NCI-H1092 treated with DMSO at 0.1 percent for 48 hours (cell line): ENCODE measurements at regions not wholly inside any gene's neighbourhood (a gene's known extent, or its start where the extent isn't known, plus 50 kb on each side); places are given as distances from the start of the nearest gene placed in this dataset.

ENCODE experiments used
- DNase-seq: peaks from one replicate; lab custom pipeline; 2025; lab: John Stamatoyannopoulos, UW

- no peak for DNase-seq
Measured at GRCh38 chr3:124407260-124407659, 323.0 kb upstream of the UMPS start.

- no peak for DNase-seq
Measured at GRCh38 chr3:124409650-124410275, 320.5 kb upstream of the UMPS start.

- DNase-seq, result no peak
Measured at GRCh38 chr3:124410471-124410870, 319.8 kb upstream of the UMPS start.

GRCh38 chr3:124411728-124412127, 318.5 kb upstream of the UMPS start:
- DNase-seq, result no peak

- DNase-seq, result no peak
Measured at GRCh38 chr3:124412644-124413043, 317.6 kb upstream of the UMPS start.

GRCh38 chr3:124413393-124413792, 316.9 kb upstream of the UMPS start:
- no peak for DNase-seq

GRCh38 chr3:124413989-124414598, 316.2 kb upstream of the UMPS start:
- DNase-seq, result no peak

- no peak for DNase-seq
Measured at GRCh38 chr3:124415446-124415960, 314.7 kb upstream of the UMPS start.

GRCh38 chr3:124419303-124419702, 310.9 kb upstream of the UMPS start:
- DNase-seq, result no peak

GRCh38 chr3:124420392-124420791, 309.9 kb upstream of the UMPS start:
- DNase-seq, result no peak

GRCh38 chr3:124422805-124423204, 307.4 kb upstream of the UMPS start:
- DNase-seq, result no peak

GRCh38 chr3:124424396-124424795, 305.9 kb upstream of the UMPS start:
- DNase-seq, result no peak

GRCh38 chr3:124425972-124426371, 304.3 kb upstream of the UMPS start:
- no peak for DNase-seq

GRCh38 chr3:124428372-124429128, 301.7 kb upstream of the UMPS start:
- DNase-seq, result no peak

- DNase-seq, result no peak
Measured at GRCh38 chr3:124429129-124429815, 301.0 kb upstream of the UMPS start.

GRCh38 chr3:124431331-124431994, 298.8 kb upstream of the UMPS start:
- DNase-seq, result no peak

GRCh38 chr3:124434176-124434575, 296.1 kb upstream of the UMPS start:
- DNase-seq, result no peak

- DNase-seq, result no peak
Measured at GRCh38 chr3:124435467-124435866, 294.8 kb upstream of the UMPS start.

- no peak for DNase-seq
Measured at GRCh38 chr3:124438813-124439212, 291.4 kb upstream of the UMPS start.

- no peak for DNase-seq
Measured at GRCh38 chr3:124439603-124440002, 290.6 kb upstream of the UMPS start.

GRCh38 chr3:124441766-124442165, 288.5 kb upstream of the UMPS start:
- DNase-seq, result no peak

GRCh38 chr3:124442463-124442862, 287.8 kb upstream of the UMPS start:
- DNase-seq, result no peak
